ENCODE measurements at regions not wholly inside any gene's neighbourhood (a gene's known extent, or its start where the extent isn't known, plus 50 kb on each side); places are given as distances from the start of the nearest gene placed in this dataset.

DNA sequence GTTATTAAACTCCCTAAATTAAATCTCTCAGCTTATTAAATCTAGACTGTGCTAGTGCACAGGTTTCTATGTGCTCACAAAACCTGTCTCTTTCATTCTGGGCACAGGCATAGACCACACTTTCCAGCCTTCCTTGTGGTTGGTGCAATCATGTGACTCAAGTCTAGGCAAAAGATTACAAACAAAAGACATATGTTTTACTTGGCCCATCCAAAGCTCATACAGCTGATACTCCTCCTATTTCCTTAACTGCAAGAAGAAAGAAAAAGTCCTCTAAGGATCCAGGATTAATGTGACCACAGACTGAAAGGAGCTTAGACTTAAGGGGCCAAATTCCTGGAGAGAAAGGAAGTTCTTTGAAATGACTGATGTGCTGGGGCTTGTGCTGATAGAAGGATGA lies 731.3 kb upstream of the RAB6C start:
- H3K9me3 ChIP-seq (ENCODE audit: control insufficient read depth in 2 of 2, insufficient read depth in 1 of 2, low read length in 1 of 2) = no peaks in the 10 kb centered on the region
- DNase-seq (ENCODE audit: low read depth in 6 of 9, low spot score in 9 of 9) = peak in 1 of 9 donors; percentile 37
- H3K4me1 ChIP-seq (ENCODE audit: control insufficient read depth in 2 of 2, insufficient read depth in 2 of 2, low read length in 2 of 2) = no peaks in the 10 kb centered on the region
- H3K36me3 ChIP-seq (ENCODE audit: control insufficient read depth in 2 of 2, insufficient read depth in 2 of 2, low read length in 1 of 2) = no peaks in the 10 kb centered on the region
- no peaks in the 10 kb centered on the region for H3K27me3 ChIP-seq (ENCODE audit: control insufficient read depth in 2 of 2, insufficient read depth in 1 of 2, low read length in 1 of 2)
- no peak overlapping the region for H3K4me3 ChIP-seq (ENCODE audit: low read length in 2 of 2)
- H3K27ac ChIP-seq (ENCODE audit: low read depth in 1 of 2, low read length in 1 of 2) = no peak overlapping the region

DNA sequence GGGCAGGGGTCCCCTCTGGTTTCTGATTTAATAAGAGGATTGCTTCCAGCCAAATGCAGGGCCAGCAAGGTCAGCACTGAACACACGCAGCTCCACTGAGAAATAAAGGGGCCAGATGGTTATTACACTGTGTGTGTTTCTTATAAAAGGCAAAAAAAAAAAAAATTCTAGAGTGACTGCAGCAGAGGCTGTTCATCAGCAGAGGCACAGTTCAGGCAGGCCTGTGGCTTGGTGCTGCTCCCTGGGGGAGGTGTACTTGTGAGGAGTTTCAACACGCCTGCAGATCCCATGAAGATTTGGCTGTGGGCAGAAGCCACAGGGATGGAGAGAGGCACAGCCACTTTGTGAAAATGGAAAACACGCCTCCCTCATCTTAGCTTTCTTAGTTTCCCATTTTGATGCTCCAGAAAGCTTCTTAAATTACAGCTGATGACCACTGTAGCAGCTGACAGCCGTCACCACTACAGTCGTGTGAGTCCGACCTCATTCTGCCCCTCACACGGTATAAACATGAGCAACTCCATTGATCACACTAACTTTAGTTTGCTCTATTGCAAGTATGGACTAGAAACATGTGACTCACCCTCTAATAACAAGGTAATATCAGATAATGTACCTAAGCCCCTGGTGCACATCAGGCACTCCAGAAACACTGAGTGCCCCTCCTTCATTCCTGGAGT lies 726.5 kb upstream of the RAB6C start:
- H3K4me3 ChIP-seq (ENCODE audit: low read length in 2 of 2) = no peak overlapping the region
- H3K27ac ChIP-seq (ENCODE audit: low read depth in 1 of 2, low read length in 1 of 2) = no peak overlapping the region
- no peaks in the 10 kb centered on the region for H3K27me3 ChIP-seq (ENCODE audit: control insufficient read depth in 2 of 2, insufficient read depth in 1 of 2, low read length in 1 of 2)
- WGBS = 89% methylated on average over 7 of the region's 7 CpGs
- no peaks in the 10 kb centered on the region for H3K36me3 ChIP-seq (ENCODE audit: control insufficient read depth in 2 of 2, insufficient read depth in 2 of 2, low read length in 1 of 2)
- H3K9me3 ChIP-seq (ENCODE audit: control insufficient read depth in 2 of 2, insufficient read depth in 1 of 2, low read length in 1 of 2) = no peaks in the 10 kb centered on the region
- no peak for DNase-seq (ENCODE audit: low read depth in 6 of 9, low spot score in 9 of 9)
- no peaks in the 10 kb centered on the region for H3K4me1 ChIP-seq (ENCODE audit: control insufficient read depth in 2 of 2, insufficient read depth in 2 of 2, low read length in 2 of 2)

DNA sequence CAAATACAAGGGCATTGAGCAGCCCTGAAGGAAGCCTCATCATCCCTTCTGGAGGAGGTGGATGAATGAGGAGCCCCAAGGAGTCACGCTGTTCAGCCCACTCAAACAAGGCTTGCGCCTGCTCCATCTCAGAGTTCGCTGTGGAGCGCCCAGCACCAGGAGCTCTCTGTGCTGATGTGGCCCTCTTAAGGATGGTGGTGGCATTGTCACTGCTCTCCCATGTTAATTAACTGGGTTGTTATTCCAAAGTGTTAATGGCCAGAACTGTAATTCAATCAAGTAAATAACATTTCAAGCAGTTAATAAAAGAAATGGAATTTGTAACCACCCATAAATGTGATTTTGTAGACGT lies 726.0 kb upstream of the RAB6C start:
- DNase-seq (ENCODE audit: low read depth in 6 of 9, low spot score in 9 of 9) = peak in 3 of 9 donors; percentile 9 to 34 (median 18)
- Histone ChIP-seq H3K27ac (ENCODE audit: low read depth in 1 of 2, low read length in 1 of 2) (no peak overlapping the region), H3K4me3 (ENCODE audit: low read length in 2 of 2) (no peak overlapping the region), H3K27me3 (ENCODE audit: control insufficient read depth in 2 of 2, insufficient read depth in 1 of 2, low read length in 1 of 2) (no peaks in the 10 kb centered on the region), H3K36me3 (ENCODE audit: control insufficient read depth in 2 of 2, insufficient read depth in 2 of 2, low read length in 1 of 2) (no peaks in the 10 kb centered on the region), H3K4me1 (ENCODE audit: control insufficient read depth in 2 of 2, insufficient read depth in 2 of 2, low read length in 2 of 2) (no peaks in the 10 kb centered on the region), H3K9me3 (ENCODE audit: control insufficient read depth in 2 of 2, insufficient read depth in 1 of 2, low read length in 1 of 2) (no peaks in the 10 kb centered on the region)
- 49% methylated on average over 5 of the region's 5 CpGs for WGBS

DNA sequence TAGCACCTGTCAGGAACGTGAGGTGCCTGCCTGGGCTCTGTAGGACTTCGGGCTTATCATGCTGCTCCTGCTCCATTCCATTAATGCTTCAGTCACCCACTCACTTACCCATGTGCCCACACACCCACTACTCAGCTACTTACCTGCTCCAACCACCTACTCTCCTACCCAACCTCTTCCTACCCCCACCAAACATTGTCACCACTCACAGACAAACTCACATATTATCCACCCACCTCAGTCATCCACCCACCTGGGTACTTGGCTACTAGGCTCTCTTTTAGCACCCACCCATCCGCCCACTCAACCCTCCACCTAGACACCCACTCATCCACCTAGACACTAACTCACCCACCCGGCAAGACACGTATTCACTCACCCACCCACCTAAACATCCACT lies 724.7 kb upstream of the RAB6C start:
- no peak overlapping the region for H3K4me3 ChIP-seq (ENCODE audit: low read length in 2 of 2)
- no peaks in the 10 kb centered on the region for H3K36me3 ChIP-seq (ENCODE audit: control insufficient read depth in 2 of 2, insufficient read depth in 2 of 2, low read length in 1 of 2)
- H3K27ac ChIP-seq (ENCODE audit: low read depth in 1 of 2, low read length in 1 of 2) = no peak overlapping the region
- 90% methylated on average over 5 of the region's 5 CpGs for WGBS
- H3K9me3 ChIP-seq (ENCODE audit: control insufficient read depth in 2 of 2, insufficient read depth in 1 of 2, low read length in 1 of 2) = no peaks in the 10 kb centered on the region
- no peaks in the 10 kb centered on the region for H3K4me1 ChIP-seq (ENCODE audit: control insufficient read depth in 2 of 2, insufficient read depth in 2 of 2, low read length in 2 of 2)
- H3K27me3 ChIP-seq (ENCODE audit: control insufficient read depth in 2 of 2, insufficient read depth in 1 of 2, low read length in 1 of 2) = no peaks in the 10 kb centered on the region
- no peak for DNase-seq (ENCODE audit: low read depth in 6 of 9, low spot score in 9 of 9)

DNA sequence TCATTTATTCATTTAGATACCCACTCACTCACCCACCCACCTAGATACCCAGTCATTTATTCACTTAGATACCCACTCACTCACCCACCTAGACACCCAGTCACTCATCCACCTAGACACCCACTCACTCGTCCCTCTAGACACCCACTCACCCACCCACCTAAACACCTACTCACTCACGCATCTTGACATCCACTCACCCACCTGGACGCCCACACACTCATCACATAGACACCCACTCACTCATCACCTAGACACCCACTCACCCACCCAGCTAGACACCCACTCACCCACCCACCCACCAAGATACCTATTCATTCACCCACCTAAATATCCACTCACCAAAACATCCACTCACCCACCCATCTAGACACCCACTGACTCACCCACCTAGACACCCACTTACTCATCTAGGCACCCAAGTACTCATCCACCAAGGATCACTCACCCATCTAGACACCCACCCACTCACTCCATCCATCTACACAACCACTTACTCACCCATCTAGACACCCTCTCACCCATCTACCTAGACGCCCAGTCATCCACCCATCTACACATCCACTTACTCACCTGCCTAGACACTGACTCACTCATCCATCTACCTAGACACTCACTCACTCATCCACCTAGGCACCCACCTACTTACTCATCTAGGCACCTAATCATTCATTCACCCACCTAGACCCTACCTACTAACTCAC lies 723.7 kb upstream of the RAB6C start:
- no peaks in the 10 kb centered on the region for H3K36me3 ChIP-seq (ENCODE audit: control insufficient read depth in 2 of 2, insufficient read depth in 2 of 2, low read length in 1 of 2)
- no peaks in the 10 kb centered on the region for H3K9me3 ChIP-seq (ENCODE audit: control insufficient read depth in 2 of 2, insufficient read depth in 1 of 2, low read length in 1 of 2)
- H3K4me1 ChIP-seq (ENCODE audit: control insufficient read depth in 2 of 2, insufficient read depth in 2 of 2, low read length in 2 of 2) = no peaks in the 10 kb centered on the region
- H3K27me3 ChIP-seq (ENCODE audit: control insufficient read depth in 2 of 2, insufficient read depth in 1 of 2, low read length in 1 of 2) = no peaks in the 10 kb centered on the region
- no peak overlapping the region for H3K4me3 ChIP-seq (ENCODE audit: low read length in 2 of 2)
- no peak for DNase-seq (ENCODE audit: low read depth in 6 of 9, low spot score in 9 of 9)
- H3K27ac ChIP-seq (ENCODE audit: low read depth in 1 of 2, low read length in 1 of 2) = no peak overlapping the region
- WGBS = 96% methylated on average over 4 of the region's 4 CpGs

DNA sequence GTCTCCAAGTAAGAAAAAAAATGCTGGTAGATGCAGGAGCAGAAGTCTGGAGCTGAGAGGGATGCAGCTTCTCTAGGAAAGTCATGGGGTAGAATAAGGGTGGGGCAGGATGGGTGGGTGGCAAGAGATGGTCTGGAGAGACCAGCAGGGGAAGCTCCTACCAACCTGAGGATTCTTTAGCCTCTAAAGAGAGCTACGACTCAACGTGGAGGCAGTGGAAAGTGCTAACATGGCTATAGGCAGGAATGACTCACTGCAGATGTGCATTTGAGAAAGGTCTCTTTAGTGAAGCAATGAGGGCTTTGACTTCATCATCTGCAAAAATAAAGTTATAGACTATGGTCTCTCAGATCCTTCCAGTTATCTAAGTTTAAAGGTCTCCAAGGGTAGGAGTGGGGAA lies 722.8 kb upstream of the RAB6C start:
- no peaks in the 10 kb centered on the region for H3K4me1 ChIP-seq (ENCODE audit: control insufficient read depth in 2 of 2, insufficient read depth in 2 of 2, low read length in 2 of 2)
- H3K36me3 ChIP-seq (ENCODE audit: control insufficient read depth in 2 of 2, insufficient read depth in 2 of 2, low read length in 1 of 2) = no peaks in the 10 kb centered on the region
- no peaks in the 10 kb centered on the region for H3K9me3 ChIP-seq (ENCODE audit: control insufficient read depth in 2 of 2, insufficient read depth in 1 of 2, low read length in 1 of 2)
- WGBS = 80% methylated on average over 2 of the region's 2 CpGs
- H3K4me3 ChIP-seq (ENCODE audit: low read length in 2 of 2) = no peak overlapping the region
- H3K27ac ChIP-seq (ENCODE audit: low read depth in 1 of 2, low read length in 1 of 2) = no peak overlapping the region
- no peak for DNase-seq (ENCODE audit: low read depth in 6 of 9, low spot score in 9 of 9)
- no peaks in the 10 kb centered on the region for H3K27me3 ChIP-seq (ENCODE audit: control insufficient read depth in 2 of 2, insufficient read depth in 1 of 2, low read length in 1 of 2)

DNA sequence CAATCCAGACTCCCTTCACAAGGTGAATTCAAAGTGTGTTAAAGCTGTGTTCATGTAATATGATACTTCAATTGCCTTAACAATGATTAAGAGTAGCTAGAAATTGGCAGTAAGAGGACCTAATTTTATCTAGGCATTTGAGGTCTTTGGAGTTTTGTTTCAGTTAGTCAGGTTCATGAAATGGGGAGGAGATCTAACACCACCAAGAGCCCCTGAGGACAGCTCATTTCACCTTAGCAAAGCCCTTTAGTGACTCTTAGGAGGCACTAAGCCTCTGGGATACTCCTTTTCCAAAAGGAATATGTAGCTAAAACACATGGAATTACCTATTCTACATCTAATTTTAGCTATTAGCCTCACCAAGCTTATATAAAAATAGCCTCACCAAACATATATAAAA lies 716.5 kb upstream of the RAB6C start:
- Histone ChIP-seq H3K4me3 (ENCODE audit: low read length in 2 of 2) (no peak overlapping the region), H3K36me3 (ENCODE audit: control insufficient read depth in 2 of 2, insufficient read depth in 2 of 2, low read length in 1 of 2) (no peaks in the 10 kb centered on the region), H3K9me3 (ENCODE audit: control insufficient read depth in 2 of 2, insufficient read depth in 1 of 2, low read length in 1 of 2) (no peaks in the 10 kb centered on the region), H3K4me1 (ENCODE audit: control insufficient read depth in 2 of 2, insufficient read depth in 2 of 2, low read length in 2 of 2) (no peaks in the 10 kb centered on the region), H3K27ac (ENCODE audit: low read depth in 1 of 2, low read length in 1 of 2) (no peak overlapping the region), H3K27me3 (ENCODE audit: control insufficient read depth in 2 of 2, insufficient read depth in 1 of 2, low read length in 1 of 2) (no peaks in the 10 kb centered on the region)
- no peak for DNase-seq (ENCODE audit: low read depth in 6 of 9, low spot score in 9 of 9)

GRCh38 chr2:129263939-129264338 lies 715.5 kb upstream of the RAB6C start:
- no peak for DNase-seq (ENCODE audit: low read depth in 6 of 9, low spot score in 9 of 9)
- Histone ChIP-seq H3K27ac (ENCODE audit: low read depth in 1 of 2, low read length in 1 of 2) (no peak overlapping the region), H3K36me3 (ENCODE audit: control insufficient read depth in 2 of 2, insufficient read depth in 2 of 2, low read length in 1 of 2) (no peaks in the 10 kb centered on the region), H3K27me3 (ENCODE audit: control insufficient read depth in 2 of 2, insufficient read depth in 1 of 2, low read length in 1 of 2) (no peaks in the 10 kb centered on the region), H3K4me3 (ENCODE audit: low read length in 2 of 2) (no peak overlapping the region), H3K9me3 (ENCODE audit: control insufficient read depth in 2 of 2, insufficient read depth in 1 of 2, low read length in 1 of 2) (no peaks in the 10 kb centered on the region), H3K4me1 (ENCODE audit: control insufficient read depth in 2 of 2, insufficient read depth in 2 of 2, low read length in 2 of 2) (no peaks in the 10 kb centered on the region)

DNA sequence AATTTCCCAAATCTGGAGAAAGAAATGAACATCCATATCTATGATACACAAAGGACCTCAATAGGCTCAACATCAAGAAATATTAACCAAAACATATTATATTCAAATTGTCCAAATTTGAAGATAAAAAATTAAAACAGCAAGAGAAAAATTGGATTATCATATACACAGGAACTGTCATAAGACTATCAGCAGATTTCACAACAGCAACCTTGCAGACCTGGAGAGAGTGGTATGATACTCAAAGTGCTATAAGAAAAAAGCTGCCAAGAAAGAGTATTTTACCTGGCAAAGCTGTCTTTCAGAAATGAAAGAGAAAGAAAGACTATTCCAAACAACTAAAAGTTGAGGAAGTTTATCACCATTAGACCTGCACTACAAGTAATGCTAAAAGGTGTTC lies 711.9 kb upstream of the RAB6C start:
- H3K4me3 ChIP-seq (ENCODE audit: low read length in 2 of 2) = no peak overlapping the region
- H3K27ac ChIP-seq (ENCODE audit: low read depth in 1 of 2, low read length in 1 of 2) = no peak overlapping the region
- DNase-seq (ENCODE audit: low read depth in 6 of 9, low spot score in 9 of 9) = no peak
- no peaks in the 10 kb centered on the region for H3K36me3 ChIP-seq (ENCODE audit: control insufficient read depth in 2 of 2, insufficient read depth in 2 of 2, low read length in 1 of 2)
- H3K4me1 ChIP-seq (ENCODE audit: control insufficient read depth in 2 of 2, insufficient read depth in 2 of 2, low read length in 2 of 2) = no peaks in the 10 kb centered on the region
- no peaks in the 10 kb centered on the region for H3K9me3 ChIP-seq (ENCODE audit: control insufficient read depth in 2 of 2, insufficient read depth in 1 of 2, low read length in 1 of 2)
- no peaks in the 10 kb centered on the region for H3K27me3 ChIP-seq (ENCODE audit: control insufficient read depth in 2 of 2, insufficient read depth in 1 of 2, low read length in 1 of 2)

Measured in thymus (tissue), 11 donors.